Peyer's patch (tissue), 4 donors: ENCODE measurements at regions not wholly inside any gene's neighbourhood (a gene's known extent, or its start where the extent isn't known, plus 50 kb on each side); places are given as distances from the start of the nearest gene placed in this dataset.

ENCODE experiments used
- DNase-seq, 3 donors: peaks; one replicate each; pipeline ENCODE4 v3.0.0-alpha.2; 2017 to 2019
- H3K27ac ChIP-seq, 4 donors: fragments of 200-600 bp; sonication (generic); one replicate each; pipeline ENCODE4 v1.5.1; 2016 to 2019
- H3K27me3 ChIP-seq, 2 donors: fragments of 200-600 bp; sonication (generic); one replicate each; pipeline ENCODE4 v1.5.1; 2019
- H3K36me3 ChIP-seq, 3 donors: fragments of 200-600 bp; sonication (generic); one replicate each; pipeline ENCODE4 v1.5.1; 2016 to 2019
- H3K4me1 ChIP-seq, 4 donors: fragments of 200-600 bp; sonication (generic); one replicate each; pipeline ENCODE4 v1.5.1; 2016 to 2019
- H3K4me3 ChIP-seq, 4 donors: fragments of 200-600 bp; sonication (generic); 1 replicate in 3 of 4; 2 replicates in 1 of 4; pipeline ENCODE4 v1.5.1; 2016 to 2019; ENCODE audit warnings: mild to moderate bottlenecking in 1 of 4
- H3K9me3 ChIP-seq, 4 donors: fragments of 200-600 bp; sonication (generic); one replicate each; pipeline ENCODE4 v1.5.1; 2016 to 2019; ENCODE audit warnings: mild to moderate bottlenecking in 1 of 4
- CTCF ChIP-seq, 6 experiments: fragments of 450-650 bp in 4 of 6; fragments of 200-600 bp in 2 of 6; sonication (generic) in 1 of 6; IDR thresholded peaks; one replicate each; pipeline ENCODE4 v1.5.1; 2017 to 2019; ENCODE audit warnings: antibody characterized with exemption in 6 of 6, mild to moderate bottlenecking in 3 of 6, moderate library complexity in 1 of 6
- POLR2A ChIP-seq, 2 donors: fragments of 450-650 bp; IDR thresholded peaks; one replicate each; pipeline ENCODE4 v1.5.1; 2017; ENCODE audit warnings: antibody characterized with exemption in 2 of 2, mild to moderate bottlenecking in 2 of 2, moderate library complexity in 2 of 2

- Histone ChIP-seq H3K36me3 (no peaks in the 10 kb centered on the region), H3K4me1 (no peaks in the 10 kb centered on the region), H3K27me3 (no peaks in the 10 kb centered on the region), H3K4me3 (no peak overlapping the region), H3K9me3 (no peaks in the 10 kb centered on the region), H3K27ac (no peak overlapping the region)
- no peak for DNase-seq
- no peak for TF ChIP-seq POLR2A (IDR thresholded peaks at IDR 0.05)
- no peak for TF ChIP-seq CTCF (IDR thresholded peaks at IDR 0.05)
These were observed 897.8 kb downstream of the EPHA7 start for GRCh38 chr6:92521553-92521952.

GRCh38 chr6:92510137-92510536 is 909.2 kb downstream of the EPHA7 start:
- H3K4me1 ChIP-seq, result no peaks in the 10 kb centered on the region
- peaks cover 0 to 3% (median 0%) of the 10 kb centered on the region in 4 donors for H3K9me3 ChIP-seq
- no peaks in the 10 kb centered on the region for H3K27me3 ChIP-seq

GRCh38 chr6:92507552-92507951 is 911.8 kb downstream of the EPHA7 start:
- Histone ChIP-seq H3K27ac (no peak overlapping the region), H3K4me3 (no peak overlapping the region), H3K4me1 (no peaks in the 10 kb centered on the region), H3K27me3 (no peaks in the 10 kb centered on the region), H3K36me3 (no peaks in the 10 kb centered on the region), H3K9me3 (peaks cover 0 to 3% (median 0%) of the 10 kb centered on the region in 4 donors)
- no peak for DNase-seq
- TF ChIP-seq POLR2A (IDR thresholded peaks at IDR 0.05) (no peak), CTCF (IDR thresholded peaks at IDR 0.05) (no peak)

More at GRCh38 chr6:92510137-92510536, 909.2 kb downstream of the EPHA7 start:
- H3K36me3 ChIP-seq, result no peaks in the 10 kb centered on the region
- no peak overlapping the region for H3K4me3 ChIP-seq
- H3K27ac ChIP-seq, result no peak overlapping the region
- TF ChIP-seq POLR2A (IDR thresholded peaks at IDR 0.05), result no peak
- no peak for DNase-seq

- Histone ChIP-seq H3K36me3 (no peaks in the 10 kb centered on the region), H3K27me3 (no peaks in the 10 kb centered on the region), H3K27ac (no peak overlapping the region), H3K4me1 (no peaks in the 10 kb centered on the region), H3K9me3 (no peaks in the 10 kb centered on the region), H3K4me3 (no peak overlapping the region)
- TF ChIP-seq CTCF (IDR thresholded peaks at IDR 0.05) (no peak), POLR2A (IDR thresholded peaks at IDR 0.05) (no peak)
- DNase-seq, result no peak
These were observed 914.9 kb downstream of the EPHA7 start for GRCh38 chr6:92504509-92504908.

GRCh38 chr6:92497281-92497680 is 922.1 kb downstream of the EPHA7 start:
- no peaks in the 10 kb centered on the region for H3K27me3 ChIP-seq
- TF ChIP-seq POLR2A (IDR thresholded peaks at IDR 0.05) (no peak), CTCF (IDR thresholded peaks at IDR 0.05) (no peak)
- H3K27ac ChIP-seq, result no peak overlapping the region
- no peaks in the 10 kb centered on the region for H3K36me3 ChIP-seq
- no peak overlapping the region for H3K4me3 ChIP-seq
- no peaks in the 10 kb centered on the region for H3K4me1 ChIP-seq
- DNase-seq, result no peak
- H3K9me3 ChIP-seq, result no peaks in the 10 kb centered on the region

GRCh38 chr6:92496527-92496926 is 922.8 kb downstream of the EPHA7 start:
- H3K4me1 ChIP-seq, result no peaks in the 10 kb centered on the region
- no peaks in the 10 kb centered on the region for H3K9me3 ChIP-seq
- no peaks in the 10 kb centered on the region for H3K27me3 ChIP-seq
- no peak overlapping the region for H3K4me3 ChIP-seq
- H3K27ac ChIP-seq, result no peak overlapping the region
- TF ChIP-seq POLR2A (IDR thresholded peaks at IDR 0.05) (no peak), CTCF (IDR thresholded peaks at IDR 0.05) (no peak)
- DNase-seq, result no peak
- no peaks in the 10 kb centered on the region for H3K36me3 ChIP-seq
